AG04450 (cell line): ENCODE measurements at regions not wholly inside any gene's neighbourhood (a gene's known extent, or its start where the extent isn't known, plus 50 kb on each side); places are given as distances from the start of the nearest gene placed in this dataset.

Source experiments
- CTCF ChIA-PET: fragments of 300-600, 350-600 bp; formaldehyde crosslinking; extraction: SDS; loops from one replicate; lab custom pipeline; 2022; ENCODE audit warnings: antibody characterized with exemption, inconsistent platforms; lab: Charles Lee
- POLR2A ChIA-PET: fragments of 350-600 bp; formaldehyde crosslinking; extraction: SDS; loops from one replicate; lab custom pipeline; 2021; ENCODE audit warnings: antibody characterized with exemption, inconsistent platforms; lab: Yijun Ruan, JAX
- DNase-seq: peaks from one replicate; pipeline ENCODE4 v3.0.0-alpha.2; 2011; ENCODE audit warnings: low read depth, low spot score
- H3K27ac ChIP-seq: one replicate; pipeline ENCODE4 v1.5.1; 2012; ENCODE audit warnings: low read depth, low read length, control low read depth
- H3K27me3 ChIP-seq: one replicate; pipeline ENCODE4 v1.6.0; 2012; ENCODE audit warnings: low read length; ENCODE audit not compliant: control insufficient read depth, insufficient read depth
- H3K4me3 ChIP-seq: 2 replicates; pipeline ENCODE4 v1.5.1; 2011; ENCODE audit warnings: mild to moderate bottlenecking, low read depth, low read length, control low read depth
- H3K9me3 ChIP-seq: 2 replicates; pipeline ENCODE4 v1.5.1; 2012; ENCODE audit warnings: low read length; ENCODE audit not compliant: control insufficient read depth, insufficient read depth
- TF ChIP-seq, protein P1 (sequence below): IDR thresholded peaks from 2 replicates; pipeline ENCODE4 v1.5.1; 2011; ENCODE audit warnings: low read depth, low read length, control low read depth, inconsistent platforms

DNA sequence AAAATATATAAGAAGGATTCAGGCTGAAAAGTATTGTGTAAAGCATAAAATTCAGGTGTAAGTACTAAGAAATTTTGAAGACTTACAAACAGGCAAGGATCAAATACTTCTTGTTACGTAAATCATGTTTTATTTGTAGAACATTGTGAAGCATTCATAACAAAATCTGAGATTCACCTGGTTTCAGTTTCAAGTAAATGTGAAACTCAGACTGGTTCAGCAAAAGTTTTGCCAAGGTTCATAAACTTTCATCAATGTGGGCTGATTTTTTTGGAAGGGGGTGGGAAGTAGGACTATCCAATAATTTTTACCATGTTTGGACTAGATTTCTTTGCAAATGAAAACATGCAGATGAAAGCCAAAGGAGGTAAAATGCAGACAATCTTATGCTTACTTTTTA, 527.7 kb downstream of the ANKRD50 start:
- no peak overlapping the region for H3K4me3 ChIP-seq
- DNase-seq, result no peak
- POLR2A ChIA-PET, result no interaction called here
- H3K27me3 ChIP-seq, result no peaks in the 10 kb centered on the region
- H3K27ac ChIP-seq, result no peak overlapping the region
- CTCF ChIA-PET, result no interaction called here
- TF ChIP-seq, protein P1, sequence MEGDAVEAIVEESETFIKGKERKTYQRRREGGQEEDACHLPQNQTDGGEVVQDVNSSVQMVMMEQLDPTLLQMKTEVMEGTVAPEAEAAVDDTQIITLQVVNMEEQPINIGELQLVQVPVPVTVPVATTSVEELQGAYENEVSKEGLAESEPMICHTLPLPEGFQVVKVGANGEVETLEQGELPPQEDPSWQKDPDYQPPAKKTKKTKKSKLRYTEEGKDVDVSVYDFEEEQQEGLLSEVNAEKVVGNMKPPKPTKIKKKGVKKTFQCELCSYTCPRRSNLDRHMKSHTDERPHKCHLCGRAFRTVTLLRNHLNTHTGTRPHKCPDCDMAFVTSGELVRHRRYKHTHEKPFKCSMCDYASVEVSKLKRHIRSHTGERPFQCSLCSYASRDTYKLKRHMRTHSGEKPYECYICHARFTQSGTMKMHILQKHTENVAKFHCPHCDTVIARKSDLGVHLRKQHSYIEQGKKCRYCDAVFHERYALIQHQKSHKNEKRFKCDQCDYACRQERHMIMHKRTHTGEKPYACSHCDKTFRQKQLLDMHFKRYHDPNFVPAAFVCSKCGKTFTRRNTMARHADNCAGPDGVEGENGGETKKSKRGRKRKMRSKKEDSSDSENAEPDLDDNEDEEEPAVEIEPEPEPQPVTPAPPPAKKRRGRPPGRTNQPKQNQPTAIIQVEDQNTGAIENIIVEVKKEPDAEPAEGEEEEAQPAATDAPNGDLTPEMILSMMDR, result no peak
- H3K9me3 ChIP-seq, result no peaks in the 10 kb centered on the region

DNA sequence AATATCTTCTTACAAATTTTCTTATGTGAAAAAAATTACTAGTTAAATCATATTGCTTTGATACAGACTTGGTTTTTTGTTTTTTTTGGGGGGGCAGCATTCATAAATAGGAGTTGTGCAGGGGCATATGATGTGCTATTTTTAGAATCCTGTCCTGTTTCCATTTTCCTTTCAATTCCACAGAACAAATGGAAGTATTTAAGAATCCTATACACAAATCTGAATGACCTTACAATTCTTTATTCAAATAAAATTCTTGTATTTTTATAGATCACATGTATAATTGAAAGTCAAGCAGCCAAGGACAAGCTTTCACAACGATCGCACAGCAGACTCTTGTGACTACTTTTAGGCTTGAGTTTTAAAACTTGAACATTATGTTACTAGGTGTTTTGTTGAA, 523.9 kb downstream of the ANKRD50 start:
- ChIA-PET CTCF (no interaction called here), POLR2A (no interaction called here)
- no peaks in the 10 kb centered on the region for H3K27me3 ChIP-seq

DNA sequence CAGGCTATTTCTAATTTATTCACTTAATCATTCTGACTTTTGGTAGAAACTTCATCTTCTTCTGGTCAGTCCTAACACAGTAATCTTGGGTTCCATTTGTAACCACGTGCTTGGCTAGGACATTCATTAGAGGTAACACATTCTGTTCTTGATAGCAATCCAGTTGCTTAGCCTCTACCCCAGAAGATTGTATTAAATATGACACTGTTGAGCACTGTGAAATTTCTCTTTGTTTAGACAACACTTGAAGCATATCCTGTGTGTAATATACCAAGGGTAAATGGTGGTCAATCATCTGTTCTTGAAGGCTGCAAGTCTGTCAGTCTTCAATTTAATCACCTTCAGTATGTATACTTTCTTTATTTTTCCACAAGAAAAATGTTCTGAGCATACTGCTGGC, 523.0 kb downstream of the ANKRD50 start:
- no peak overlapping the region for H3K4me3 ChIP-seq
- TF ChIP-seq, protein P1, result no peak
- H3K27ac ChIP-seq, result no peak overlapping the region
- POLR2A ChIA-PET, result no interaction called here
- DNase-seq, result no peak
- H3K9me3 ChIP-seq, result no peaks in the 10 kb centered on the region
- H3K27me3 ChIP-seq, result no peaks in the 10 kb centered on the region
- CTCF ChIA-PET, result interaction anchor here (1.1 kb wide), 1 partner anchor 65 kb away, joined by 3 read pairs; no protein-coding TSS in a partner anchor

More for the DNA sequence above, 523.9 kb downstream of the ANKRD50 start:
- H3K9me3 ChIP-seq, result no peaks in the 10 kb centered on the region
- H3K27ac ChIP-seq, result no peak overlapping the region
- TF ChIP-seq, protein P1, result no peak
- no peak for DNase-seq
- no peak overlapping the region for H3K4me3 ChIP-seq

DNA sequence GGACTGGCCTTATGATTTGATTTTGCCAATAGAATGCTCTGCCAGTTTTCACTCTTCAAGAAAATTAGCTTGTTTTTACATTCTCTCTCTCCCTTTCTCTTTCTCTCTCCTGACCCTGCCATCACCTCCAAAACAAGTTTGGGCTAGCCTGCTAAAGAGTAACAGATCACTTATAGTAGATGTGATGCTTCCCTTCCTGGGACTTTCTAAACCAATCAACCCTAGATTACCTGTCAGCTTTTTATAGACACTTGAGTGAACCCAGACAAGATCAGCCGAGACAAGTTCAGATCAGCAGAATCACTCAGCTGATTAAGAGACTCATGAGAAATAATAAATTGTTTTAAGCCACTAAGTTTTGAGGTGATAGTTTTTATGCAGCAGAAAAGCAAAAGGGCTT, 521.2 kb downstream of the ANKRD50 start:
- no peaks in the 10 kb centered on the region for H3K9me3 ChIP-seq
- no peak overlapping the region for H3K4me3 ChIP-seq
- TF ChIP-seq, protein P1, result no peak
- CTCF ChIA-PET, result interaction anchor here (1.5 kb wide), 1 partner anchor 10 kb away, joined by 3 read pairs; no protein-coding TSS in a partner anchor
- POLR2A ChIA-PET, result no interaction called here
- no peaks in the 10 kb centered on the region for H3K27me3 ChIP-seq
- DNase-seq, result no peak
- no peak overlapping the region for H3K27ac ChIP-seq

DNA sequence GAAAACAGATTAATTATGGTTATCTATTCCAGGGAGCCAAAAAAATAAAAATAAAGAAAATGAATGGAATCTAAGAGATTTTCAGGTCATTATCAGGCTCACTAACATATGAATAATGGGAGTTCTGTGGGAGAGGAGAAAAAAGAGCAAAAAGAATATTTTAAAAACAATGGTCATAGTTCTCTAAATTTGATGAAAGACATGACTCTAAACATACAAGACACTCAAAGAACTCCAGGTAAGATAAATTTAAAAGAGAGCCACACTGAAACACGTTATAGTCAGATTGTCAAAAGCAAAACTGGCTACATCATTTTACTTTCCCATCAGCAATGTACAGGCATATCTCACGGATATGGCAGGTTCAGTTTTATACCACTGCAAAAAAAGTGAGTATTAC, 520.0 kb downstream of the ANKRD50 start:
- Histone ChIP-seq H3K9me3 (no peaks in the 10 kb centered on the region), H3K4me3 (no peak overlapping the region), H3K27me3 (no peaks in the 10 kb centered on the region), H3K27ac (no peak overlapping the region)
- ChIA-PET CTCF (interaction anchor here (1.5 kb wide), 1 partner anchor 9 kb away, joined by 3 read pairs; no protein-coding TSS in a partner anchor), POLR2A (no interaction called here)
- TF ChIP-seq, protein P1, result no peak
- no peak for DNase-seq
